HepG2 (cell line): ENCODE measurements at regions not wholly inside any gene's neighbourhood (a gene's known extent, or its start where the extent isn't known, plus 50 kb on each side); places are given as distances from the start of the nearest gene placed in this dataset.

Experiments
- ETV5 ChIP-seq: IDR thresholded peaks from 2 replicates; pipeline ENCODE4 v1.6.1; 2018; ENCODE audit warnings: missing biosample characterization, missing genetic modification reagents, inconsistent platforms, borderline replicate concordance
- FOXA3 ChIP-seq: IDR thresholded peaks from 2 replicates; pipeline ENCODE4 v1.6.1; 2016; ENCODE audit warnings: missing genetic modification reagents, missing compliant biosample characterization
- IKZF1 ChIP-seq: fragments of 450-650 bp; IDR thresholded peaks from 2 replicates; pipeline ENCODE4 v1.7.1; 2016
- JARID2 ChIP-seq: sonication (generic); formaldehyde crosslinking; IDR thresholded peaks from 2 replicates; pipeline ENCODE4 v1.8.1; 2023; ENCODE audit warnings: missing genetic modification reagents, inconsistent platforms; ENCODE audit not compliant: insufficient replicate concordance
- NR2C2 ChIP-seq: sonication (generic); formaldehyde crosslinking; IDR thresholded peaks from 2 replicates; pipeline ENCODE4 v1.4.0; 2020; ENCODE audit warnings: missing genetic modification reagents, mild to moderate bottlenecking, moderate library complexity, borderline replicate concordance
- SIN3B ChIP-seq: fragments of 150-350 bp; IDR thresholded peaks from 2 replicates; pipeline ENCODE4 v1.6.1; 2014; ENCODE audit warnings: low read length
- SNAPC2 ChIP-seq: sonication (generic); formaldehyde crosslinking; IDR thresholded peaks from 2 replicates; pipeline ENCODE4 v1.8.1; 2022; ENCODE audit warnings: mild to moderate bottlenecking, missing genetic modification reagents
- TAF15 ChIP-seq: fragments of 200-400 bp; formaldehyde crosslinking; IDR thresholded peaks from one replicate; pipeline ENCODE4 v1.6.1; 2018; ENCODE audit warnings: mild to moderate bottlenecking, low read depth, low read length; ENCODE audit not compliant: poor library complexity, severe bottlenecking
- TIGD3 ChIP-seq: sonication (generic); formaldehyde crosslinking; IDR thresholded peaks from 2 replicates; pipeline ENCODE4 v1.5.1; 2020; ENCODE audit warnings: mild to moderate bottlenecking, missing genetic modification reagents, borderline replicate concordance
- WIZ ChIP-seq: sonication (generic); formaldehyde crosslinking; IDR thresholded peaks from 2 replicates; pipeline ENCODE4 v1.5.1; 2020; ENCODE audit warnings: mild to moderate bottlenecking, missing genetic modification reagents
- ZBTB21 ChIP-seq: sonication (generic); formaldehyde crosslinking; IDR thresholded peaks from 2 replicates; pipeline ENCODE4 v1.4.0; 2020; ENCODE audit warnings: missing genetic modification reagents
- ZC3H4 ChIP-seq: sonication (generic); formaldehyde crosslinking; IDR thresholded peaks from 2 replicates; pipeline ENCODE4 v1.4.0; 2020; ENCODE audit warnings: missing genetic modification reagents, borderline replicate concordance
- ZFP36L2 ChIP-seq: sonication (generic); formaldehyde crosslinking; IDR thresholded peaks from 2 replicates; pipeline ENCODE4 v1.4.0; 2020; ENCODE audit warnings: missing genetic modification reagents
- ZFP90 ChIP-seq: sonication (generic); formaldehyde crosslinking; IDR thresholded peaks from 2 replicates; pipeline ENCODE4 v1.8.0; 2022; ENCODE audit warnings: missing genetic modification reagents, mild to moderate bottlenecking, inconsistent platforms, borderline replicate concordance
- ZNF136 ChIP-seq: sonication (generic); formaldehyde crosslinking; IDR thresholded peaks from 2 replicates; pipeline ENCODE4 v1.8.1; 2022; ENCODE audit warnings: low read depth, mild to moderate bottlenecking, moderate library complexity, missing genetic modification reagents
- ZNF292 ChIP-seq: sonication (generic); formaldehyde crosslinking; IDR thresholded peaks from 2 replicates; pipeline ENCODE4 v1.8.1; 2022; ENCODE audit warnings: mild to moderate bottlenecking, low read depth, missing genetic modification reagents, borderline replicate concordance
- ZNF296 ChIP-seq: sonication (generic); formaldehyde crosslinking; conservative IDR thresholded peaks from 2 replicates; pipeline ENCODE4 v1.5.0; 2020; ENCODE audit warnings: mild to moderate bottlenecking, missing genetic modification reagents
- ZNF318 ChIP-seq: sonication (generic); formaldehyde crosslinking; IDR thresholded peaks from 2 replicates; pipeline ENCODE4 v1.4.0; 2020; ENCODE audit warnings: mild to moderate bottlenecking, missing genetic modification reagents
- ZNF350 ChIP-seq: sonication (generic); formaldehyde crosslinking; IDR thresholded peaks from 2 replicates; pipeline ENCODE4 v1.4.0; 2020; ENCODE audit warnings: mild to moderate bottlenecking, low read depth, missing genetic modification reagents, borderline replicate concordance
- ZNF552 ChIP-seq: sonication (generic); formaldehyde crosslinking; IDR thresholded peaks from 2 replicates; pipeline ENCODE4 v1.9.0; 2022; ENCODE audit warnings: missing genetic modification reagents, mild to moderate bottlenecking, borderline replicate concordance
- ZNF737 ChIP-seq: sonication (generic); formaldehyde crosslinking; IDR thresholded peaks from 2 replicates; pipeline ENCODE4 v1.5.0; 2020; ENCODE audit warnings: missing genetic modification reagents, mild to moderate bottlenecking, borderline replicate concordance
- ZNF879 ChIP-seq: sonication (generic); formaldehyde crosslinking; IDR thresholded peaks from 2 replicates; pipeline ENCODE4 v1.8.1; 2023; ENCODE audit warnings: missing genetic modification reagents

GRCh38 chr21:39033878-39034589, 149.2 kb downstream of the PSMG1 start (continued):
- TF ChIP-seq TIGD3 (CRISPR knock-in tag): no peak
- TF ChIP-seq ZNF296: no peak
- TF ChIP-seq ZC3H4 (CRISPR knock-in tag): no peak
- peak; percentile 100 for TF ChIP-seq ZNF292 (CRISPR knock-in tag)
- TF ChIP-seq SIN3B: no peak
- no peak for TF ChIP-seq ZFP36L2
- peak; percentile 76 for TF ChIP-seq NR2C2 (CRISPR knock-in tag)
- peak; percentile 76 for TF ChIP-seq SNAPC2 (CRISPR knock-in tag)
- peak; percentile 64; the same call in 1 of the 2 replicates for TF ChIP-seq ZFP90 (CRISPR knock-in tag)
- TF ChIP-seq ZNF350 (CRISPR knock-in tag): peak; percentile 93
- no peak for TF ChIP-seq ZNF737 (CRISPR knock-in tag)
- TF ChIP-seq ZBTB21 (CRISPR knock-in tag): peak; percentile 21
- no peak for TF ChIP-seq TAF15
- peak; percentile 95 for TF ChIP-seq FOXA3
- TF ChIP-seq IKZF1: no peak
- 0 out of 2 replicates have a peak, but pooled peaks have one; percentile 63 for TF ChIP-seq ZNF136 (CRISPR knock-in tag)
- TF ChIP-seq ETV5 (CRISPR knock-in tag): peak; percentile 97
- TF ChIP-seq JARID2: no peak
- TF ChIP-seq WIZ (CRISPR knock-in tag): peak; percentile 93
- 0 out of 2 replicates have a peak, but pooled peaks have one; percentile 50 for TF ChIP-seq ZNF318 (CRISPR knock-in tag)
- peak; percentile 61; the same call in 1 of the 2 replicates for TF ChIP-seq ZNF552 (CRISPR knock-in tag)
- 0 out of 2 replicates have a peak, but pooled peaks have one; percentile 39 for TF ChIP-seq ZNF879 (CRISPR knock-in tag)
